HL-60 (cell line): ENCODE measurements at regions not wholly inside any gene's neighbourhood (a gene's known extent, or its start where the extent isn't known, plus 50 kb on each side); places are given as distances from the start of the nearest gene placed in this dataset.

Experiments used
- DNase-seq, 2 experiments: peaks; one replicate each; pipeline ENCODE4 v3.0.0-alpha.2; 2010 to 2020; ENCODE audit warnings: low read depth in 1 of 2, low spot score in 1 of 2
- H3K27ac ChIP-seq: fragments of 250-450 bp; sonication (Bioruptor Pico); replicated peaks from 2 replicates; pipeline ENCODE4 v1.5.1; 2020; ENCODE audit warnings: mild to moderate bottlenecking, moderate library complexity
- H3K27me3 ChIP-seq: fragments of 250-450 bp; sonication (Bioruptor Pico); 2 replicates; pipeline ENCODE4 v1.5.1; 2021; ENCODE audit warnings: mild to moderate bottlenecking, moderate library complexity; ENCODE audit not compliant: insufficient read depth, poor library complexity, severe bottlenecking
- H3K4me3 ChIP-seq: replicated peaks from 2 replicates; pipeline ENCODE4 v1.5.1; 2011; ENCODE audit warnings: mild to moderate bottlenecking, control low read depth, low read length; ENCODE audit not compliant: insufficient read depth
- GABPA ChIP-seq: IDR thresholded peaks from 2 replicates; pipeline ENCODE4 v1.6.1; 2012; ENCODE audit warnings: low read depth
- POLR2AphosphoS5 ChIP-seq: IDR thresholded peaks from 2 replicates; pipeline ENCODE4 v1.6.1; 2012; ENCODE audit warnings: low read depth
- REST ChIP-seq: IDR thresholded peaks from 2 replicates; pipeline ENCODE4 v1.6.1; 2012; ENCODE audit warnings: low read depth; ENCODE audit not compliant: insufficient replicate concordance
- SPI1 ChIP-seq: IDR thresholded peaks from 2 replicates; pipeline ENCODE4 v1.6.1; 2012; ENCODE audit warnings: low read depth, mild to moderate bottlenecking, borderline replicate concordance
- TF ChIP-seq, protein P1 (sequence below): IDR thresholded peaks from one replicate; pipeline ENCODE4 v1.5.1; 2011; ENCODE audit warnings: low read length, control low read depth, inconsistent platforms; ENCODE audit not compliant: insufficient read depth

GRCh38 chr2:176679061-176679669, 409.9 kb downstream of the MTX2 start:
- no peak overlapping the region for H3K27ac ChIP-seq

GRCh38 chr2:176680916-176681516, 411.8 kb downstream of the MTX2 start:
- DNase-seq, result no peak
- H3K27ac ChIP-seq, result no peak overlapping the region
- TF ChIP-seq, protein P1, sequence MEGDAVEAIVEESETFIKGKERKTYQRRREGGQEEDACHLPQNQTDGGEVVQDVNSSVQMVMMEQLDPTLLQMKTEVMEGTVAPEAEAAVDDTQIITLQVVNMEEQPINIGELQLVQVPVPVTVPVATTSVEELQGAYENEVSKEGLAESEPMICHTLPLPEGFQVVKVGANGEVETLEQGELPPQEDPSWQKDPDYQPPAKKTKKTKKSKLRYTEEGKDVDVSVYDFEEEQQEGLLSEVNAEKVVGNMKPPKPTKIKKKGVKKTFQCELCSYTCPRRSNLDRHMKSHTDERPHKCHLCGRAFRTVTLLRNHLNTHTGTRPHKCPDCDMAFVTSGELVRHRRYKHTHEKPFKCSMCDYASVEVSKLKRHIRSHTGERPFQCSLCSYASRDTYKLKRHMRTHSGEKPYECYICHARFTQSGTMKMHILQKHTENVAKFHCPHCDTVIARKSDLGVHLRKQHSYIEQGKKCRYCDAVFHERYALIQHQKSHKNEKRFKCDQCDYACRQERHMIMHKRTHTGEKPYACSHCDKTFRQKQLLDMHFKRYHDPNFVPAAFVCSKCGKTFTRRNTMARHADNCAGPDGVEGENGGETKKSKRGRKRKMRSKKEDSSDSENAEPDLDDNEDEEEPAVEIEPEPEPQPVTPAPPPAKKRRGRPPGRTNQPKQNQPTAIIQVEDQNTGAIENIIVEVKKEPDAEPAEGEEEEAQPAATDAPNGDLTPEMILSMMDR, result no peak
- TF ChIP-seq REST (no peak), POLR2AphosphoS5 (no peak), GABPA (no peak), SPI1 (no peak)
- H3K27me3 ChIP-seq, result peaks cover 14% of the 10 kb centered on the region
- H3K4me3 ChIP-seq, result no peak overlapping the region

More at GRCh38 chr2:176679061-176679669, 409.9 kb downstream of the MTX2 start:
- no peak for TF ChIP-seq GABPA
- no peak for TF ChIP-seq SPI1
- TF ChIP-seq REST, result no peak
- TF ChIP-seq, protein P1, result no peak
- TF ChIP-seq POLR2AphosphoS5, result no peak
- Histone ChIP-seq H3K4me3 (no peak overlapping the region), H3K27me3 (peaks cover 14% of the 10 kb centered on the region)
- DNase-seq, result no peak

- no peak for TF ChIP-seq REST
- TF ChIP-seq, protein P1, result no peak
- TF ChIP-seq GABPA, result no peak
- no peak for TF ChIP-seq SPI1
- TF ChIP-seq POLR2AphosphoS5, result no peak
- H3K27ac ChIP-seq, result no peak overlapping the region
- H3K27me3 ChIP-seq, result peaks cover 14% of the 10 kb centered on the region
- no peak overlapping the region for H3K4me3 ChIP-seq
- DNase-seq, result no peak
Measured at GRCh38 chr2:176681584-176682115, 412.4 kb downstream of the MTX2 start.
